HUDEP-2 (cell line): ENCODE measurements at regions not wholly inside any gene's neighbourhood (a gene's known extent, or its start where the extent isn't known, plus 50 kb on each side); places are given as distances from the start of the nearest gene placed in this dataset.

Experiments
- DNase-seq, 76 experiments: peaks; one replicate each; lab custom pipeline; 2025; ENCODE audit not compliant: unreplicated experiment in 76 of 76; lab: John Stamatoyannopoulos, UW

- no peak for DNase-seq
These were observed 64.8 kb downstream of the CDCA7 start for GRCh38 chr2:173419506-173419905.

GRCh38 chr2:173424886-173425285 lies 70.2 kb downstream of the CDCA7 start:
- no peak for DNase-seq

- no peak for DNase-seq
These were observed 73.4 kb downstream of the CDCA7 start for GRCh38 chr2:173427887-173428668.

- DNase-seq, result no peak
These were observed 76.5 kb downstream of the CDCA7 start for GRCh38 chr2:173431191-173431590.

- DNase-seq, result peak in 1 of 76 experiments; percentile 10
These were observed 77.5 kb downstream of the CDCA7 start for GRCh38 chr2:173432049-173432754.

GRCh38 chr2:173434762-173435569 lies 80.3 kb downstream of the CDCA7 start:
- DNase-seq, result no peak

GRCh38 chr2:173435574-173435973 lies 80.9 kb downstream of the CDCA7 start:
- DNase-seq, result no peak

GRCh38 chr2:173436088-173436487 lies 81.4 kb downstream of the CDCA7 start:
- DNase-seq, result no peak

GRCh38 chr2:173441222-173441621 lies 86.5 kb downstream of the CDCA7 start:
- DNase-seq, result no peak

- DNase-seq, result no peak
These were observed 87.9 kb downstream of the CDCA7 start for GRCh38 chr2:173442542-173442941.

GRCh38 chr2:173446722-173447121 lies 92.0 kb downstream of the CDCA7 start:
- DNase-seq, result no peak

GRCh38 chr2:173448938-173449471 lies 94.3 kb downstream of the CDCA7 start:
- DNase-seq, result peak in 74 of 76 experiments; percentile 3 to 85 (median 64)

GRCh38 chr2:173451118-173451517 lies 96.4 kb downstream of the CDCA7 start:
- DNase-seq, result no peak

GRCh38 chr2:173451941-173452340 lies 97.3 kb downstream of the CDCA7 start:
- DNase-seq, result no peak

- DNase-seq, result no peak
These were observed 97.7 kb downstream of the CDCA7 start for GRCh38 chr2:173452416-173452815.

GRCh38 chr2:173456960-173457359 lies 102.3 kb downstream of the CDCA7 start:
- DNase-seq, result no peak

GRCh38 chr2:173457366-173457765 lies 102.7 kb downstream of the CDCA7 start:
- no peak for DNase-seq

GRCh38 chr2:173458991-173459780 lies 104.5 kb downstream of the CDCA7 start:
- DNase-seq, result no peak

GRCh38 chr2:173462892-173463840 lies 108.5 kb downstream of the CDCA7 start:
- DNase-seq, result no peak
